K562 (cell line): ENCODE measurements at regions not wholly inside any gene's neighbourhood (a gene's known extent, or its start where the extent isn't known, plus 50 kb on each side); places are given as distances from the start of the nearest gene placed in this dataset.

ENCODE experiments used
- CC2D1A ChIP-seq: fragments of 450-650 bp; IDR thresholded peaks from 2 replicates; pipeline ENCODE4 v1.6.1; 2017; ENCODE audit warnings: mild to moderate bottlenecking
- ERF ChIP-seq: fragments of 450-650 bp; formaldehyde crosslinking; IDR thresholded peaks from 2 replicates; pipeline ENCODE4 v1.4.0; 2020; ENCODE audit warnings: mild to moderate bottlenecking, mixed read lengths
- FOXP1 ChIP-seq: sonication (generic); formaldehyde crosslinking; IDR thresholded peaks from 2 replicates; pipeline ENCODE4 v1.8.0; 2022; ENCODE audit warnings: mild to moderate bottlenecking, missing genetic modification reagents
- LCOR ChIP-seq: sonication (generic); formaldehyde crosslinking; IDR thresholded peaks from 2 replicates; pipeline ENCODE4 v1.8.0; 2022; ENCODE audit warnings: mild to moderate bottlenecking, missing genetic modification reagents
- MAZ ChIP-seq, 2 experiments: fragments of 450-650 bp in 1 of 2; sonication (generic) in 1 of 2; formaldehyde crosslinking; IDR thresholded peaks in 1 of 2; conservative IDR thresholded peaks in 1 of 2; 2 replicates each; pipeline versions ENCODE4 v1.4.0 to v1.5.0; 2020; ENCODE audit warnings: mild to moderate bottlenecking in 1 of 2, missing genetic modification reagents in 1 of 2
- NR3C1 ChIP-seq: sonication (generic); formaldehyde crosslinking; IDR thresholded peaks from 2 replicates; pipeline ENCODE4 v1.8.1; 2022; ENCODE audit warnings: missing genetic modification reagents
- POLR3G ChIP-seq: IDR thresholded peaks from 2 replicates; pipeline ENCODE4 v1.6.1; 2011; ENCODE audit not compliant: insufficient read length, insufficient replicate concordance; ENCODE audit errors: extremely low read depth
- RBM22 ChIP-seq: fragments of 200-400 bp; formaldehyde crosslinking; IDR thresholded peaks from 2 replicates; pipeline ENCODE4 v1.6.1; 2018; ENCODE audit warnings: low read length, low read depth; ENCODE audit not compliant: poor library complexity, severe bottlenecking
- SPI1 ChIP-seq: IDR thresholded peaks from 2 replicates; pipeline ENCODE4 v1.6.1; 2011; ENCODE audit warnings: low read depth, low read length, control low read depth, borderline replicate concordance
- XRCC3 ChIP-seq: fragments of 450-650 bp; IDR thresholded peaks from 2 replicates; pipeline ENCODE4 v1.6.1; 2017; ENCODE audit warnings: mild to moderate bottlenecking, moderate library complexity
- ZNF174 ChIP-seq: fragments of 250-450 bp; sonication (Bioruptor Pico); IDR thresholded peaks from 2 replicates; pipeline ENCODE4 v1.4.0; 2020; ENCODE audit warnings: mild to moderate bottlenecking
- ZNF197 ChIP-seq: fragments of 200-800 bp; sonication (Bioruptor generic); IDR thresholded peaks from 2 replicates; pipeline ENCODE4 v1.6.1; 2016; ENCODE audit warnings: low read depth, missing genetic modification characterization, missing compliant biosample characterization
- ZNF408 ChIP-seq: fragments of 250-450 bp; sonication (Bioruptor Pico); IDR thresholded peaks from 2 replicates; pipeline ENCODE4 v1.4.0; 2020; ENCODE audit warnings: low read depth, mild to moderate bottlenecking, moderate library complexity
- ZNF717 ChIP-seq: fragments of 250-450 bp; sonication (Bioruptor Pico); IDR thresholded peaks from 2 replicates; pipeline ENCODE4 v1.5.0; 2021
- TF ChIP-seq, protein P1 (sequence below): sonication (generic); formaldehyde crosslinking; IDR thresholded peaks from 2 replicates; pipeline ENCODE4 v1.8.0; 2022; ENCODE audit warnings: mild to moderate bottlenecking, low read depth, missing genetic modification reagents
- TF ChIP-seq, protein P2 (sequence below): fragments of 250-450 bp; sonication (Bioruptor Pico); IDR thresholded peaks from 2 replicates; pipeline ENCODE4 v1.5.0; 2021; ENCODE audit warnings: mild to moderate bottlenecking, moderate library complexity
- TF ChIP-seq, protein P3 (sequence below): IDR thresholded peaks from 2 replicates; pipeline ENCODE4 v1.6.1; 2016; ENCODE audit warnings: missing genetic modification characterization, missing compliant biosample characterization
- TF ChIP-seq, protein P4 (sequence below): sonication (generic); formaldehyde crosslinking; IDR thresholded peaks from 2 replicates; pipeline ENCODE4 v1.9.0; 2022; ENCODE audit warnings: mild to moderate bottlenecking, missing genetic modification reagents
- TF ChIP-seq, protein P5 (sequence below), 2 experiments: IDR thresholded peaks; 2 replicates each; pipeline ENCODE4 v1.6.1; 2011; ENCODE audit warnings: borderline replicate concordance in 1 of 2, control low read depth in 1 of 2, low read depth in 1 of 2, low read length in 1 of 2, mild to moderate bottlenecking in 1 of 2, mixed read lengths in 1 of 2, moderate library complexity in 1 of 2; ENCODE audit not compliant: insufficient read depth in 1 of 2, insufficient read length in 1 of 2, poor library complexity in 1 of 2, severe bottlenecking in 1 of 2; ENCODE audit errors: extremely low read depth in 1 of 2

DNA sequence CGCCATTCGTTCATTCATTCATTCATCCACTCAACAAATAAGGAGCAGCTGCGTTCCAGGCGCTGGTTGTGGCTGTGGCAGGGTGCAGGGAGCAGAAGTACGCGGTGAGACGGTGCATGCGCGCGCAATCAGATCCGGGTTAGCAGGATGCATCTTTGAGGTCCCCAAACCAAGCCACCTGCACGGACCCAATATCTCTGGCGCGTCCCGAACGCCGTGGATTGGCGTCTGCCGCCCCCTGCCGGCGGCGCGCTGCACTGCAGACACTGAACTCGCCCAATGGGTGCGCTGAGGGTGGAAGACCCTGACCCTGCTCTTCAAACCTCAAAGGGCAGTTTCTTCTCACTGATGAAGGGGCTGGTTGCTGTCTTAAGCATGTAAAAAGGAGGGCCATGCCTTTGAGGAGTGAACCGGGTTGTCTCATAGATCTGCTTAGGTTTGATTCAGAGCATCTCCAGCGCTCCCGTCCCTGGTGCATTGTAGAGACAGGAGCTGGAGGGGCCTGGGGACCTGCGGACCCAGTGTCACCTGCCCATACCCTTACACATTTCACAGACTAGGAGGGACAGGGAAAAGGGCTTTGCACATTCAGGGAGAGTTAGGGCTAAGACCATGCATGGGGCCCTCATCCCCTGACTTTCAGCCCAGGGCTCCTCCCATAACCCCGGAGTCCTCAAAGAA is 102.5 kb downstream of the RAMP3 start (continued):
- no peak for TF ChIP-seq XRCC3
- TF ChIP-seq ZNF408: no peak
- TF ChIP-seq, protein P1, sequence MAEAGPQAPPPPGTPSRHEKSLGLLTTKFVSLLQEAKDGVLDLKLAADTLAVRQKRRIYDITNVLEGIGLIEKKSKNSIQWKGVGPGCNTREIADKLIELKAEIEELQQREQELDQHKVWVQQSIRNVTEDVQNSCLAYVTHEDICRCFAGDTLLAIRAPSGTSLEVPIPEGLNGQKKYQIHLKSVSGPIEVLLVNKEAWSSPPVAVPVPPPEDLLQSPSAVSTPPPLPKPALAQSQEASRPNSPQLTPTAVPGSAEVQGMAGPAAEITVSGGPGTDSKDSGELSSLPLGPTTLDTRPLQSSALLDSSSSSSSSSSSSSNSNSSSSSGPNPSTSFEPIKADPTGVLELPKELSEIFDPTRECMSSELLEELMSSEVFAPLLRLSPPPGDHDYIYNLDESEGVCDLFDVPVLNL (CRISPR knock-in tag): no peak
- TF ChIP-seq ZNF197 (CRISPR knock-in tag): no peak
- TF ChIP-seq, protein P2, sequence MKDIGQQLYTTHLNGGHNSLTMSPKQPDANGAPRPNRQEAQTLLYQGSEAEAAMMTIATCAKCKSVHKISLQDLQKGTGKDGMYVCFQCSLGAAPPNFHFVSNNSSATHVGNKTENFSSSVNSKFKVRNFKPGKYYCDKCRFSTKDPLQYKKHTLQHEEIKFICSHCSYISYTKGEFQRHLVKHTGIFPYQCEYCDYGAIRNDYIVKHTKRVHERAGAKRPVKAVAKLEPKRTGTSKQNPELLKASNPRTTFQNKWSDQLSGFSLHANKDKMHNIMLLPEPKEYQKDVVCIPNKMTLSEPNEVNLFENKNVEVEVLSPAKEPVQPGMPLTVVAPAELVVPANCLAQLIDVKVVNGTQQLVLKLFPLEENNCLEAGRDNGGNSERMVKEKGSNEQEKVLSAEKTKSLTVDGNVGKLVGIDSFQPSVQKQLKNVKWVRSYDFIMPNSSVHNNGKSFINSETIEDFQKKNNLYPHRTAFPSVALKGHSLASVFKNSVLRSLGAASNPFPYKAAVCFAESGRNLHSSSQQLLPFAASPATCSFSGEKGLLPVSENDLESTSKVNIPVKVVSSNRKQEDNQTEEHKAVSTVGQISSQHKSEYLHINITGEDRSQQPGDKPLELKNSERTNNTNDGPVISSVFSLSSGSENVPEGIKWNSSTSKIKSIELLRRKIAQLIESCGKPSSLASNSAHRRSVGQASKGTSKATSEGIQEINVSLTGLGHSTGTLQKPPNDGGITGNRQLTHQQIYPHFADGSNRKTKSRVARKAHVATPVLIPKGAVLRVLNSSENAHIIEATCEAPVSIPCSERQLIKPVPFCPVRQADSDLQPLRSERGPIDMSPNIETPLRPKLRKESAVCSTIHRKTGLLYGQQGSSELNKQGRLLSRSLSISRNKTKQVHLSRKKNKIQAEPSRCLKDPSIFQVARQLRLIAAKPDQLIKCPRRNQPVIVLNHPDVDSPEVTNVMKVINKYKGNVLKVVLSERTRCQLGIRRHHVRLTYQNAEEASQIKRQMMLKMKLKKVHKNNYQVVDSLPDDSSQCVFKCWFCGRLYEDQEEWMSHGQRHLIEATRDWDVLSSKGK (CRISPR knock-in tag): no peak
- TF ChIP-seq SPI1: no peak
- peak; percentile 20 to 73; a peak in 2 of 4 replicates for TF ChIP-seq MAZ (CRISPR knock-in tag; conservative IDR thresholded peaks at IDR 0.05 in 1 of 2, IDR thresholded peaks at IDR 0.05 in 1 of 2)
- no peak for TF ChIP-seq POLR3G
- TF ChIP-seq ERF: no peak
- TF ChIP-seq CC2D1A: no peak
- TF ChIP-seq RBM22: no peak
- TF ChIP-seq NR3C1 (CRISPR knock-in tag): no peak
- TF ChIP-seq ZNF717: no peak
- TF ChIP-seq LCOR (CRISPR knock-in tag): no peak
- TF ChIP-seq, protein P3, sequence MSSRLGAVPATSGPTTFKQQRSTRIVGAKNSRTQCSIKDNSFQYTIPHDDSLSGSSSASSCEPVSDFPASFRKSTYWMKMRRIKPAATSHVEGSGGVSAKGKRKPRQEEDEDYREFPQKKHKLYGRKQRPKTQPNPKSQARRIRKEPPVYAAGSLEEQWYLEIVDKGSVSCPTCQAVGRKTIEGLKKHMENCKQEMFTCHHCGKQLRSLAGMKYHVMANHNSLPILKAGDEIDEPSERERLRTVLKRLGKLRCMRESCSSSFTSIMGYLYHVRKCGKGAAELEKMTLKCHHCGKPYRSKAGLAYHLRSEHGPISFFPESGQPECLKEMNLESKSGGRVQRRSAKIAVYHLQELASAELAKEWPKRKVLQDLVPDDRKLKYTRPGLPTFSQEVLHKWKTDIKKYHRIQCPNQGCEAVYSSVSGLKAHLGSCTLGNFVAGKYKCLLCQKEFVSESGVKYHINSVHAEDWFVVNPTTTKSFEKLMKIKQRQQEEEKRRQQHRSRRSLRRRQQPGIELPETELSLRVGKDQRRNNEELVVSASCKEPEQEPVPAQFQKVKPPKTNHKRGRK (tag): no peak
- TF ChIP-seq, protein P4, sequence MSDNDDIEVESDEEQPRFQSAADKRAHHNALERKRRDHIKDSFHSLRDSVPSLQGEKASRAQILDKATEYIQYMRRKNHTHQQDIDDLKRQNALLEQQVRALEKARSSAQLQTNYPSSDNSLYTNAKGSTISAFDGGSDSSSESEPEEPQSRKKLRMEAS (CRISPR knock-in tag): peak; percentile 16; the same call in 1 of the 2 replicates
- TF ChIP-seq ZNF174 (CRISPR knock-in tag): no peak
- TF ChIP-seq FOXP1 (CRISPR knock-in tag): peak; percentile 61; the same call in 1 of the 2 replicates
- TF ChIP-seq, protein P5, sequence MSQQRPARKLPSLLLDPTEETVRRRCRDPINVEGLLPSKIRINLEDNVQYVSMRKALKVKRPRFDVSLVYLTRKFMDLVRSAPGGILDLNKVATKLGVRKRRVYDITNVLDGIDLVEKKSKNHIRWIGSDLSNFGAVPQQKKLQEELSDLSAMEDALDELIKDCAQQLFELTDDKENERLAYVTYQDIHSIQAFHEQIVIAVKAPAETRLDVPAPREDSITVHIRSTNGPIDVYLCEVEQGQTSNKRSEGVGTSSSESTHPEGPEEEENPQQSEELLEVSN (IDR thresholded peaks at IDR 0.05; ENCODE audit: borderline replicate concordance in 1 of 2, extremely low read depth in 1 of 2, insufficient read depth in 1 of 2, insufficient read length in 1 of 2, low read depth in 1 of 2, low read length in 1 of 2, poor library complexity in 1 of 2, severe bottlenecking in 1 of 2): peak in 1 of 2 experiments; percentile 32
